ENCODE measurements at regions not wholly inside any gene's neighbourhood (a gene's known extent, or its start where the extent isn't known, plus 50 kb on each side); places are given as distances from the start of the nearest gene placed in this dataset.

- Histone ChIP-seq H2AFZ (ENCODE audit: insufficient read depth, low read depth, low read length, poor library complexity, severe bottlenecking) (peak overlapping the region; percentile 10), H3K9ac (ENCODE audit: insufficient read depth, low read length, poor library complexity, severe bottlenecking) (no peak overlapping the region), H3K79me2 (ENCODE audit: insufficient read depth, low read length) (no peaks in the 10 kb centered on the region), H3K27ac (ENCODE audit: low read depth in 1 of 2, low read length in 2 of 2) (no peak overlapping the region), H3K4me1 (ENCODE audit: control insufficient read depth in 1 of 2, insufficient read depth in 2 of 2, low read length in 2 of 2) (no peaks in the 10 kb centered on the region), H3K27me3 (ENCODE audit: control insufficient read depth in 2 of 2, insufficient read depth in 2 of 2, low read length in 2 of 2) (peaks cover 0 to under 1% of the 10 kb centered on the region in 2 donors), H3K36me3 (replicated peaks in 1 of 2; ENCODE audit: control insufficient read depth in 1 of 2, insufficient read depth in 2 of 2, low read length in 2 of 2) (no peaks in the 10 kb centered on the region), H4K20me1 (ENCODE audit: insufficient read depth, low read length) (no peaks in the 10 kb centered on the region), H3K9me3 (replicated peaks in 1 of 2; ENCODE audit: control insufficient read depth in 1 of 2, insufficient read depth in 1 of 2, low read length in 2 of 2) (no peaks in the 10 kb centered on the region), H3K4me3 (replicated peaks in 1 of 3; ENCODE audit: low read depth in 2 of 3, low read length in 3 of 3) (no peak overlapping the region), H3K4me2 (replicated peaks; ENCODE audit: extremely low read depth, low read length, poor library complexity, severe bottlenecking) (peak overlapping the region; percentile 5)
- Mint-ChIP-seq H3K27me3 (ENCODE audit: low read depth in 3 of 3) (peaks cover 6 to 16% (median 11%) of the 10 kb centered on the region in 3 donors), H3K27ac (no peak overlapping the region), H3K4me3 (peak overlapping the region in 1 of 2 donors; percentile 43), H3K4me1 (peaks cover 17% of the 10 kb centered on the region), H3K9me3 (peaks cover 2 to 12% (median 6%) of the 10 kb centered on the region in 7 donors), H3K36me3 (peaks cover 0 to 2% of the 10 kb centered on the region in 2 donors)
- 26% methylated on average over 16 of the region's 25 CpGs for WGBS (ENCODE audit: insufficient coverage)
- intact Hi-C loops (cut with micrococcal nuclease), result no loop called here
- TF ChIP-seq, protein P1, sequence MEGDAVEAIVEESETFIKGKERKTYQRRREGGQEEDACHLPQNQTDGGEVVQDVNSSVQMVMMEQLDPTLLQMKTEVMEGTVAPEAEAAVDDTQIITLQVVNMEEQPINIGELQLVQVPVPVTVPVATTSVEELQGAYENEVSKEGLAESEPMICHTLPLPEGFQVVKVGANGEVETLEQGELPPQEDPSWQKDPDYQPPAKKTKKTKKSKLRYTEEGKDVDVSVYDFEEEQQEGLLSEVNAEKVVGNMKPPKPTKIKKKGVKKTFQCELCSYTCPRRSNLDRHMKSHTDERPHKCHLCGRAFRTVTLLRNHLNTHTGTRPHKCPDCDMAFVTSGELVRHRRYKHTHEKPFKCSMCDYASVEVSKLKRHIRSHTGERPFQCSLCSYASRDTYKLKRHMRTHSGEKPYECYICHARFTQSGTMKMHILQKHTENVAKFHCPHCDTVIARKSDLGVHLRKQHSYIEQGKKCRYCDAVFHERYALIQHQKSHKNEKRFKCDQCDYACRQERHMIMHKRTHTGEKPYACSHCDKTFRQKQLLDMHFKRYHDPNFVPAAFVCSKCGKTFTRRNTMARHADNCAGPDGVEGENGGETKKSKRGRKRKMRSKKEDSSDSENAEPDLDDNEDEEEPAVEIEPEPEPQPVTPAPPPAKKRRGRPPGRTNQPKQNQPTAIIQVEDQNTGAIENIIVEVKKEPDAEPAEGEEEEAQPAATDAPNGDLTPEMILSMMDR (IDR thresholded peaks at IDR 0.05), result no peak
- DNase-seq, result no peak
Observed at GRCh38 chr1:168386949-168387586, 106.4 kb downstream of the TBX19 start.

DNA sequence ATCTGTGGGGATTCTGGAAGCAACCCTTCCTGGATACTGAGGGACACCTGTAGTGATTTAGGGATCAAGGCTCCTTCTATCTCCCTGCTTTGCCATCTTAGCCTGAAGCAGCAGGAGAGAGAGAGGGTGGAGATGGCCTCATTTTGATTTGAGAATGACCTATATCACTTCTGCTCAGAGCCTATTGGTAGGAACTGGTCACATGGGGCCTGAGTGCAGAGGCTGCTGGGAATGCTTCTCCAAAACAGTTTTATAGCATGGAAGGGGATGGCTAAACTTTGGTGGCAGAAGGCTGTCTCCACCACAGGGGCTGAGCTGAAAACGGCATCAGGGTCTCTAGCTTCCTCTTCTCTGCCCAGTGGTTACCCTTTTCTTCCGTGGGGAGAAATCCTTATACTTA, 105.8 kb downstream of the TBX19 start:
- H4K20me1 ChIP-seq (ENCODE audit: insufficient read depth, low read length), result no peaks in the 10 kb centered on the region
- no peaks in the 10 kb centered on the region for H3K36me3 ChIP-seq (replicated peaks in 1 of 2; ENCODE audit: control insufficient read depth in 1 of 2, insufficient read depth in 2 of 2, low read length in 2 of 2)
- H3K4me3 ChIP-seq (replicated peaks in 1 of 3; ENCODE audit: low read depth in 2 of 3, low read length in 3 of 3), result no peak overlapping the region
- H3K27me3 Mint-ChIP-seq (ENCODE audit: low read depth in 3 of 3), result peaks cover 6 to 16% (median 11%) of the 10 kb centered on the region in 3 donors
- no peak overlapping the region for H3K4me2 ChIP-seq (replicated peaks; ENCODE audit: extremely low read depth, low read length, poor library complexity, severe bottlenecking)
- H3K9me3 ChIP-seq (replicated peaks in 1 of 2; ENCODE audit: control insufficient read depth in 1 of 2, insufficient read depth in 1 of 2, low read length in 2 of 2), result no peaks in the 10 kb centered on the region
- no CpG with 5 or more reads among the region's 2 CpGs for WGBS (ENCODE audit: insufficient coverage)
- H3K4me1 Mint-ChIP-seq, result peaks cover 17% of the 10 kb centered on the region
- H3K4me1 ChIP-seq (ENCODE audit: control insufficient read depth in 1 of 2, insufficient read depth in 2 of 2, low read length in 2 of 2), result no peaks in the 10 kb centered on the region
- no peak overlapping the region for H3K27ac Mint-ChIP-seq
- H3K36me3 Mint-ChIP-seq, result peaks cover 0 to 2% of the 10 kb centered on the region in 2 donors
- intact Hi-C loops (cut with micrococcal nuclease), result no loop called here
- peak overlapping the region in 1 of 2 donors; percentile 43 for H3K4me3 Mint-ChIP-seq
- H3K27me3 ChIP-seq (ENCODE audit: control insufficient read depth in 2 of 2, insufficient read depth in 2 of 2, low read length in 2 of 2), result no peaks in the 10 kb centered on the region
- H2AFZ ChIP-seq (ENCODE audit: insufficient read depth, low read depth, low read length, poor library complexity, severe bottlenecking), result peak overlapping the region; percentile 10
- H3K9me3 Mint-ChIP-seq, result peaks cover 2 to 12% (median 6%) of the 10 kb centered on the region in 7 donors
- TF ChIP-seq, protein P1 (IDR thresholded peaks at IDR 0.05), result no peak
- no peaks in the 10 kb centered on the region for H3K79me2 ChIP-seq (ENCODE audit: insufficient read depth, low read length)
- DNase-seq, result no peak
- H3K9ac ChIP-seq (ENCODE audit: insufficient read depth, low read length, poor library complexity, severe bottlenecking), result no peak overlapping the region
- no peak overlapping the region for H3K27ac ChIP-seq (ENCODE audit: low read depth in 1 of 2, low read length in 2 of 2)

Measured in CD14-positive monocyte (primary cell).